Mesendoderm (in vitro differentiated cells): ENCODE measurements at regions not wholly inside any gene's neighbourhood (a gene's known extent, or its start where the extent isn't known, plus 50 kb on each side); places are given as distances from the start of the nearest gene placed in this dataset.
A peak's percentile ranks its signal among the peaks of the same experiment; 100 is the strongest.
"Not testable (repeated sequence)": the region's sequence is repeated elsewhere in the genome, so short reads cannot be mapped to it uniquely, and the experiment has no call there.

Experiments used
- DNase-seq: peaks from one replicate; pipeline ENCODE4 v3.0.0; 2013
- H2AK5ac ChIP-seq: 2 replicates; pipeline ENCODE4 v1.6.1; 2013; ENCODE audit warnings: low read length, inconsistent platforms
- H2BK120ac ChIP-seq: 2 replicates; pipeline ENCODE4 v1.6.1; 2013; ENCODE audit warnings: low read depth, mild to moderate bottlenecking, low read length, moderate library complexity, mixed read lengths
- H2BK15ac ChIP-seq: replicated peaks from 2 replicates; pipeline ENCODE4 v1.6.1; 2013; ENCODE audit warnings: low read depth, mild to moderate bottlenecking, moderate library complexity
- H2BK5ac ChIP-seq: 2 replicates; pipeline ENCODE4 v1.6.1; 2013; ENCODE audit warnings: low read length, inconsistent platforms
- H3K18ac ChIP-seq: 2 replicates; pipeline ENCODE4 v1.6.1; 2013; ENCODE audit warnings: mild to moderate bottlenecking, low read length, mixed read lengths
- H3K23ac ChIP-seq: one replicate; pipeline ENCODE4 v1.6.1; 2013; ENCODE audit warnings: low read length
- H3K27ac ChIP-seq: 2 replicates; pipeline ENCODE4 v1.5.1; 2013; ENCODE audit warnings: low read depth, mild to moderate bottlenecking, inconsistent platforms, low read length, moderate library complexity
- H3K27me3 ChIP-seq: 2 replicates; pipeline ENCODE4 v1.6.1; 2013; ENCODE audit warnings: low read length, control low read depth, mild to moderate bottlenecking, inconsistent platforms; ENCODE audit not compliant: insufficient read depth, poor library complexity
- H3K36me3 ChIP-seq: 2 replicates; pipeline ENCODE4 v1.6.1; 2013; ENCODE audit warnings: low read length, inconsistent platforms; ENCODE audit not compliant: control insufficient read depth, insufficient read depth
- H3K4ac ChIP-seq: one replicate; pipeline ENCODE4 v1.6.1; 2013; ENCODE audit warnings: low read depth, mild to moderate bottlenecking, low read length, moderate library complexity
- H3K4me1 ChIP-seq: 2 replicates; pipeline ENCODE4 v1.6.1; 2013; ENCODE audit warnings: low read depth, low read length, inconsistent platforms; ENCODE audit not compliant: control insufficient read depth
- H3K4me2 ChIP-seq: 2 replicates; pipeline ENCODE4 v1.6.1; 2013; ENCODE audit warnings: low read length
- H3K4me3 ChIP-seq: 2 replicates; pipeline ENCODE4 v1.5.1; 2013; ENCODE audit warnings: mild to moderate bottlenecking, low read length
- H3K56ac ChIP-seq: one replicate; pipeline ENCODE4 v1.6.1; 2013; ENCODE audit warnings: low read length
- H3K79me1 ChIP-seq: 2 replicates; pipeline ENCODE4 v1.6.1; 2013; ENCODE audit warnings: low read length, inconsistent platforms
- H3K79me2 ChIP-seq: 2 replicates; pipeline ENCODE4 v1.6.1; 2013; ENCODE audit warnings: mild to moderate bottlenecking, low read length; ENCODE audit not compliant: control insufficient read depth, insufficient read depth
- H3K9ac ChIP-seq: 2 replicates; pipeline ENCODE4 v1.6.1; 2013; ENCODE audit warnings: low read length, inconsistent platforms
- H4K5ac ChIP-seq: one replicate; pipeline ENCODE4 v1.6.1; 2013; ENCODE audit warnings: low read length
- H4K8ac ChIP-seq: one replicate; pipeline ENCODE4 v1.6.1; 2013; ENCODE audit warnings: low read depth, mild to moderate bottlenecking, control low read depth, low read length, moderate library complexity
- WGBS: extraction: QIAGEN DNeasy Blood & Tissue Kit; methylation state at CpG from one replicate; pipeline ENCODE4 v1.1.7; 2013; ENCODE audit warnings: low lambda C conversion rate, missing lambda C conversion rate; ENCODE audit not compliant: insufficient coverage; ENCODE audit errors: extremely low coverage; 5-methylcytosine and 5-hydroxymethylcytosine counted together

- DNase-seq, result no peak
- Histone ChIP-seq H3K27me3 (no peaks in the 10 kb centered on the region), H2AK5ac (peak overlapping the region; percentile 77), H4K8ac (no peak overlapping the region), H3K4me1 (peaks cover 6% of the 10 kb centered on the region), H3K4ac (peak overlapping the region; percentile 71), H3K36me3 (no peaks in the 10 kb centered on the region), H3K79me2 (no peaks in the 10 kb centered on the region), H3K79me1 (no peaks in the 10 kb centered on the region), H2BK120ac (peak overlapping the region; percentile 51), H3K4me2 (no peak overlapping the region), H2BK5ac (peak overlapping the region; percentile 81), H3K27ac (no peak overlapping the region), H4K5ac (no peak overlapping the region), H3K4me3 (no peak overlapping the region), H3K56ac (no peak overlapping the region), H2BK15ac (peak overlapping the region; percentile 74), H3K9ac (no peak overlapping the region), H3K18ac (no peak overlapping the region), H3K23ac (no peak overlapping the region)
- WGBS, result no CpG with 5 or more reads among the region's 2 CpGs
Measured at GRCh38 chr3:8173892-8174291, 327.7 kb upstream of the LMCD1 start.

- not testable (repeated sequence) for H3K36me3 ChIP-seq, H3K4me3 ChIP-seq, H3K79me1 ChIP-seq, H3K27me3 ChIP-seq, H4K5ac ChIP-seq, H3K79me2 ChIP-seq, H2AK5ac ChIP-seq, H4K8ac ChIP-seq, H3K23ac ChIP-seq, H3K4me1 ChIP-seq, H3K4me2 ChIP-seq, H2BK15ac ChIP-seq
- peak overlapping the region; percentile 86 for H3K18ac ChIP-seq
- H3K27ac ChIP-seq, result peak overlapping the region; percentile 93
- H2BK5ac ChIP-seq, result peak overlapping the region; percentile 98
- H3K9ac ChIP-seq, result peak overlapping the region; percentile 44
- no CpG with 5 or more reads among the region's 10 CpGs for WGBS
- DNase-seq, result peak; percentile 82
- H2BK120ac ChIP-seq, result peak overlapping the region; percentile 36
- peak overlapping the region; percentile 96 for H3K4ac ChIP-seq
- H3K56ac ChIP-seq, result peak overlapping the region; percentile 65
Measured at GRCh38 chr3:8176759-8177483, 324.7 kb upstream of the LMCD1 start.

DNA sequence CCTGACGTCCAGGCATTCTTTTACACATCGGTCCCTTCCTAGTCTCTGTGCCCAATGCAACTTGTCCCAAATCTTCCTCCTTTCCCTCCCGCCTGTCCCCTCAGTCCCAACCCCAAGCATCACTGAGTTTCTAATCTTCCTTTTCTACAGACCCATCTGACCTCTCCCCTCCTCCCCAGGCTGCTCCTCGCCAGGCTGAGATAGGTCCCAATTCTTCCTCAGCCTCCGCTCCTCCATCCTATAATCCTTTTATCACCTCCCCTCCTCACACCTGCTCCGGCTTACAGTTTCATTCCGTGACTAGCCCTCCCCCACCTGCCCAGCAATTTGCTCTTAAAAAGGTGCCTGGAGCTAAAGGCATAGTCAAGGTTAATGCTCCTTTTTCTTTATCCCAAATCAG, 323.1 kb upstream of the LMCD1 start:
- not testable (repeated sequence) for H3K36me3 ChIP-seq, H2AK5ac ChIP-seq, H3K79me2 ChIP-seq, H2BK120ac ChIP-seq, H4K8ac ChIP-seq, H3K4ac ChIP-seq, H3K4me2 ChIP-seq, H3K79me1 ChIP-seq, H3K9ac ChIP-seq, H4K5ac ChIP-seq, H3K18ac ChIP-seq, H2BK15ac ChIP-seq, H2BK5ac ChIP-seq, H3K4me3 ChIP-seq, H3K27me3 ChIP-seq, H3K23ac ChIP-seq
- peak overlapping the region; percentile 73 for H3K27ac ChIP-seq
- H3K56ac ChIP-seq, result peak overlapping the region; percentile 15
- DNase-seq, result peak; percentile 54
- peaks cover 10% of the 10 kb centered on the region for H3K4me1 ChIP-seq
- WGBS, result no CpG with 5 or more reads among the region's 7 CpGs

GRCh38 chr3:8182904-8183303, 318.7 kb upstream of the LMCD1 start:
- H3K79me2 ChIP-seq, result no peaks in the 10 kb centered on the region
- no peaks in the 10 kb centered on the region for H3K36me3 ChIP-seq
- H2BK5ac ChIP-seq, result peak overlapping the region; percentile 97
- no peak overlapping the region for H4K8ac ChIP-seq
- peak overlapping the region; percentile 77 for H3K27ac ChIP-seq
- no CpG with 5 or more reads among the region's 1 CpG for WGBS
- H3K4me3 ChIP-seq, result no peak overlapping the region
- H3K79me1 ChIP-seq, result no peaks in the 10 kb centered on the region
- peak overlapping the region; percentile 97 for H3K18ac ChIP-seq
- DNase-seq, result no peak
- peak overlapping the region; percentile 99 for H3K4ac ChIP-seq
- H3K23ac ChIP-seq, result no peak overlapping the region
- H3K27me3 ChIP-seq, result no peaks in the 10 kb centered on the region
- H2BK15ac ChIP-seq, result no peak overlapping the region
- peak overlapping the region; percentile 96 for H2BK120ac ChIP-seq
- peaks cover 8% of the 10 kb centered on the region for H3K4me1 ChIP-seq
- peak overlapping the region; percentile 47 for H2AK5ac ChIP-seq
- H4K5ac ChIP-seq, result peak overlapping the region; percentile 62
- H3K4me2 ChIP-seq, result no peak overlapping the region
- peak overlapping the region; percentile 12 for H3K9ac ChIP-seq
- peak overlapping the region; percentile 80 for H3K56ac ChIP-seq

GRCh38 chr3:8183627-8184026, 318.0 kb upstream of the LMCD1 start:
- Histone ChIP-seq H3K4me2 (no peak overlapping the region), H2BK15ac (no peak overlapping the region), H4K8ac (no peak overlapping the region), H2BK120ac (peak overlapping the region; percentile 49), H3K9ac (no peak overlapping the region), H3K27me3 (no peaks in the 10 kb centered on the region), H3K18ac (peak overlapping the region; percentile 35), H2BK5ac (peak overlapping the region; percentile 93), H3K79me1 (no peaks in the 10 kb centered on the region), H3K36me3 (no peaks in the 10 kb centered on the region), H2AK5ac (peak overlapping the region; percentile 9), H3K56ac (peak overlapping the region; percentile 42), H3K4me1 (peaks cover 8% of the 10 kb centered on the region), H3K4me3 (no peak overlapping the region), H3K79me2 (no peaks in the 10 kb centered on the region), H3K27ac (no peak overlapping the region), H3K23ac (no peak overlapping the region), H4K5ac (peak overlapping the region; percentile 1), H3K4ac (peak overlapping the region; percentile 96)
- DNase-seq, result no peak
- WGBS, result no CpG with 5 or more reads among the region's 3 CpGs

DNA sequence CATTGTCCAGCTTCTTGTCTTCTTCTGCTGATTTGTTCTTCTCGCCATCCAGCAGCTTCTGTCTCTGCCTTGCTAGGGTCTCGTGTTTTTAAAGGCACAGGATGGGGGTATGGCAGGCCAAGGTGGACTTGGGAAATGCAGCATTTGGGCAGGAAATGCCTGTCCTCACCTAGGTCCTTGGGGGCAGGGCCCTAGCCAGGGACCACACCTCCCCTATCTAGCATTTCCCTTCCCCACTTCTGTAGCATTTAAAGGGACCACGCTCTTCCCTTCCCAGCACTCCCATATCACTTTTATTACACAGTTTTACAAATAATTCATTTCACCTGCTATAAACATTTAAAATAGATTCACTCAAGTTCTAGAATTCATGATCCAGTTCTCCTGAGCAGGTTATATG, 315.4 kb upstream of the LMCD1 start:
- Histone ChIP-seq H3K9ac (peak overlapping the region; percentile 44), H3K27ac (peak overlapping the region; percentile 14), H3K4ac (no peak overlapping the region), H3K27me3 (no peaks in the 10 kb centered on the region), H3K36me3 (no peaks in the 10 kb centered on the region), H4K8ac (no peak overlapping the region), H2BK15ac (no peak overlapping the region), H2BK5ac (peak overlapping the region; percentile 90), H2AK5ac (peak overlapping the region; percentile 79), H3K79me2 (no peaks in the 10 kb centered on the region), H3K4me3 (no peak overlapping the region), H3K23ac (peak overlapping the region; percentile 59), H3K79me1 (no peaks in the 10 kb centered on the region), H2BK120ac (no peak overlapping the region), H3K4me1 (peaks cover 8% of the 10 kb centered on the region), H3K4me2 (no peak overlapping the region), H3K18ac (peak overlapping the region; percentile 16), H4K5ac (no peak overlapping the region), H3K56ac (peak overlapping the region; percentile 85)
- DNase-seq, result peak; percentile 59
- WGBS, result no CpG with 5 or more reads among the region's 3 CpGs
